C4-2B (cell line): ENCODE measurements at regions not wholly inside any gene's neighbourhood (a gene's known extent, or its start where the extent isn't known, plus 50 kb on each side); places are given as distances from the start of the nearest gene placed in this dataset.

Experiments used
- ZFX ChIP-seq: fragments of 450-650 bp; IDR thresholded peaks from 2 replicates; pipeline ENCODE4 v1.6.1; 2017
- TF ChIP-seq, protein P1 (sequence below): fragments of 450-650 bp; conservative IDR thresholded peaks from 2 replicates; pipeline ENCODE4 v1.5.1; 2017; ENCODE audit warnings: mild to moderate bottlenecking

DNA sequence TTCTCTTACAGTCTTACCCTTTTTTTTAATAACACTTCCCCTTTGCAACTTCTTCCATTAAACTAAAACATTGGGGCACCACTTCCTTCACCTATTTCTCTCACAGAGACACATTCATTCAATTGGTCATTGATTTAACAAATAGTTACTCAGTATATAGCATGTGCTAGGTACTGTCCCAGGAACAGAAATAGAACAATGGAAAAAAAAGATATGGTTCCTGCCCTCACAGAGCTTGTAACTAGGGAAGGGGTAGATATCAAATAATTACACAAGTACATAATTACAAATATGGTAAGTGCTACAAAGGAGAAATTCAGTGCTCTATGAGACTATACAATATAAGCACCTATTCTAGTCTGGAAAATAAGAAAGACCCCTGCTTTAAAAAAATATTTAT is 165.5 kb upstream of the RBBP8 start:
- TF ChIP-seq, protein P1, sequence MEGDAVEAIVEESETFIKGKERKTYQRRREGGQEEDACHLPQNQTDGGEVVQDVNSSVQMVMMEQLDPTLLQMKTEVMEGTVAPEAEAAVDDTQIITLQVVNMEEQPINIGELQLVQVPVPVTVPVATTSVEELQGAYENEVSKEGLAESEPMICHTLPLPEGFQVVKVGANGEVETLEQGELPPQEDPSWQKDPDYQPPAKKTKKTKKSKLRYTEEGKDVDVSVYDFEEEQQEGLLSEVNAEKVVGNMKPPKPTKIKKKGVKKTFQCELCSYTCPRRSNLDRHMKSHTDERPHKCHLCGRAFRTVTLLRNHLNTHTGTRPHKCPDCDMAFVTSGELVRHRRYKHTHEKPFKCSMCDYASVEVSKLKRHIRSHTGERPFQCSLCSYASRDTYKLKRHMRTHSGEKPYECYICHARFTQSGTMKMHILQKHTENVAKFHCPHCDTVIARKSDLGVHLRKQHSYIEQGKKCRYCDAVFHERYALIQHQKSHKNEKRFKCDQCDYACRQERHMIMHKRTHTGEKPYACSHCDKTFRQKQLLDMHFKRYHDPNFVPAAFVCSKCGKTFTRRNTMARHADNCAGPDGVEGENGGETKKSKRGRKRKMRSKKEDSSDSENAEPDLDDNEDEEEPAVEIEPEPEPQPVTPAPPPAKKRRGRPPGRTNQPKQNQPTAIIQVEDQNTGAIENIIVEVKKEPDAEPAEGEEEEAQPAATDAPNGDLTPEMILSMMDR = no peak
- TF ChIP-seq ZFX = no peak
